GM19372 (cell line): ENCODE measurements at regions not wholly inside any gene's neighbourhood (a gene's known extent, or its start where the extent isn't known, plus 50 kb on each side); places are given as distances from the start of the nearest gene placed in this dataset.

ENCODE experiments used
- ATAC-seq: cut with Tn5 transposase; IDR thresholded peaks from one replicate; pipeline ENCODE4 v1.9.1; 2021; ENCODE audit warnings: mild to moderate bottlenecking, low read depth, moderate library complexity; ENCODE audit not compliant: unreplicated experiment

DNA sequence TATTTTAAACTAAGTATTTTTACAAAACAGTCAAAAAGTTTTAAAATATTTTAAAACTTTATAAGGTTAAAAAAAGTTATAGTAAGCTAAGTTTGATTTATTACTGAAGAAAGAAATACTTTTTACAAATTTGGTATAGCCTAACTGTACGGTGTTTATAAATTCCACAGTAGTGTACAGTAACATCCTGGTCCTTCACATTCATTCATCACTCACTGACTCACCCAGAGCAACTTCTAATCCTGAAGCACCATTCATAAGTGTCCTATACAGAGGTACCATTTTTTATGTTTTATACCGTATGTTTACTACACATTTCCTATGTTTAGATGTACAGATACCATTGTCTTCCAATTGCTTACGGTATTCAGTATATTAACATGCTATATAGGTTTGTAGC lies 170.0 kb downstream of the KLHL28 start:
- ATAC-seq = no peak

DNA sequence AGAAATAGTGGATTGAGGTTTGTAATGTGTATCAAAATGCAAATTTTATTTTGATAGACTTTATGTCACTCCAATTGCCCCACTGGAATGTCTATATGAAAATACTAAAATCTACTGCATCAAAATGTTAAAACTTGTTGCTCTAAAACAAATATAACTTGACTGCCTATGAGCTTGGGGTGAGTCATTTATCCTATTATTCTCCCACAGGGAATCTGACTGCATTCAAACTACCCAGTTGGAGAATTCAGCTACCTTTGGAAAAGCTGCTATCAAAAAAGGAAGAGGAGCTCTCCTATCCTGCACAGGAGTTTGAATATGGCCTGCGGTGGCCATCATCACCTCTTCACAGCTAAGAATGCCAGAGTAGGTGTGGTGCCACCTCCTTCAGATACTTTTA lies 173.1 kb downstream of the KLHL28 start:
- ATAC-seq = no peak

DNA sequence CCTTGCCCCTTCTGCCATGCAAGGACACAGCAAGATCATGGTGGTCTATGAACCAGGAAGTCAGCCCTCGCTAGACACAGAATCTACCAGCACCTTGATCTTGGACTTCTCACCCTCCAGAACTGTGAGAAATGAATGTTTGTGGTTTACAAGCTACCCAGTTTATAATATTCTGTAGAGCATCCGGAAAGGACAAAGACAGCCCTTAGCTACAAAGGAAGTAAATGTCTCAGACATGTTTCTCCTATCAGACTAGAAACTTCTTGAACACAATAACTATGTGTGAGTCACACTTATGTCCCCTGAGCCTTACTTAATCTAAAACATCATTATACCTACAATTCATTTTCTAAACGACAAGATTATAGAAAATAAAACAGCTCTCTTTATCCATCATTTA lies 176.7 kb downstream of the KLHL28 start:
- no peak for ATAC-seq

- ATAC-seq = no peak
Measured at GRCh38 chr14:44783901-44784300, 177.8 kb downstream of the KLHL28 start.

GRCh38 chr14:44782775-44783238 lies 178.9 kb downstream of the KLHL28 start:
- ATAC-seq = no peak

- ATAC-seq = no peak
Measured at GRCh38 chr14:44780989-44781388, 180.8 kb downstream of the KLHL28 start.

DNA sequence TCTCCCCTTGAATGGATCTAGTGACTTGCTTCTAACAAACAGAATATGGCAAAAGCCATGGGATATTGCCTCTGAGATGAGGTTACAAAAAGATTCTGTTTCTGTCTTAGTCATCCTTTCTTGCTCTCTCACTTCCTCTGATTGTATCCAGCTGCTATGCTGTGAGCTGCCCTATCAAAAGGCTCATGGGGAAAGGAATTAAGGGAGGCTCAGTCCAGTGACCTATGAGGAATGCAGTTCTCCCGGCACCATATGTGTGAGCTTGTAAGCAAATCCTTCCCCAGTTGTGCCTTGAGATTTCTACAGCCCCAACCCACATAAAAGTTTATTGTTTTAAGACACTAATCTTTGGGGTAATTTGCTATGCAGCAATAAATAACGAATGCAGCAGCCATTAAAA lies 183.1 kb downstream of the KLHL28 start:
- ATAC-seq = no peak

GRCh38 chr14:44777584-44777983 lies 184.2 kb downstream of the KLHL28 start:
- ATAC-seq = no peak

- ATAC-seq = no peak
Measured at GRCh38 chr14:44775248-44775647, 186.5 kb downstream of the KLHL28 start.

DNA sequence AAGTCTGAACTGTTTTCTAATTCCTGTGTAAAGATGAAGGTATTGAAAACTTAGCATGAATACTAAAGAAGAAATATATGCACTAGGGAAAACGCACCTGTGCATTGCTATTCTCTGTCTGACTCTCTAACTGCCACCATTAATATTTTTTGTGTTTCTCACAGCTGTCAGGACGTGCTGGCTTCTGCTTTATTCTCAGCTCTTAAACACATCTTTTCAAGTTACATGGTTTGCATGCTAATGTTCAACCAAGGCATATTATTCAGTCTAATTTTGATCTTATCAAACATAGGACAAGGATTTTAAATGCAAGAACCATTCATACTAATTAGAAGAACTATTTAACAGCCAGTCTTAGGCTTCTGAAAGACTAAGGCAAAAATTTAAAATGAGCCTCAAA lies 187.4 kb downstream of the KLHL28 start:
- no peak for ATAC-seq

DNA sequence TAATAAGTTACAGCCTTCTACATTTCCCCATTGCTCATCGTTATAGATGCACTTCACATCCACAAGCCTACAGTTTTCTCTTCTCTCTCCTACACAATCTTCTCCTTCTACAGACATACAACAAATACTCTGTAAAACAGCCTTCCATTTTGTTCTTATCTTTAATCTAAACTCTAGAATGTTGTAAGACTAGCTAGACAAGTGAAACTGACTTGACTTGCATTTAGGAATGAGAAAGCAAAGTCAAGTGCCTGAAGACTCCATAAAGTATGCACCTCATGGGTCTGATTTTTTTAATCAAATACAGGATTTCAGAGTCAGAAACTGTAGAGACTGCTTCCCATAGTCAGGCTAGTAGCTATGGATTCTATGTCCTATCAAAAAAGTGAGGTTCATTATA lies 190.3 kb downstream of the KLHL28 start:
- ATAC-seq = no peak

DNA sequence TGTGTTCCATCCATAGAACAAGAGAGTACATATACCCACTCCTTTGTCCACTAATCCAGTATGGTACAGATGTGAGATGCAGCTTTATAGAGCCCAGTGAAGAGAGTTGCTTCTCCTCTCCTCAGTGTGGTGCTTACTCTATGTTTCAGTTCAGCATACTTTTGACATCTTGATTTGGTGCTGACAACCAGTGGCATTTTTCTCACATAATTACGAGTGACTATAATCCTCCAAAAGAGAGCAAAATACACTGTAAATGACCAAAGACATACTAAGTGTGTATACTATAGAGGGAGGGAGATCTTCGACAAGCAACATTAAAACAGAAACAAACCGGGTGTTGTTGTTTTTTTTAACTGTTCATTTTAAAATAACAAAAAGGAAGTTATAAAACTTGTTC lies 191.5 kb downstream of the KLHL28 start:
- ATAC-seq = no peak

GRCh38 chr14:44768935-44769334 lies 192.8 kb downstream of the KLHL28 start:
- no peak for ATAC-seq

DNA sequence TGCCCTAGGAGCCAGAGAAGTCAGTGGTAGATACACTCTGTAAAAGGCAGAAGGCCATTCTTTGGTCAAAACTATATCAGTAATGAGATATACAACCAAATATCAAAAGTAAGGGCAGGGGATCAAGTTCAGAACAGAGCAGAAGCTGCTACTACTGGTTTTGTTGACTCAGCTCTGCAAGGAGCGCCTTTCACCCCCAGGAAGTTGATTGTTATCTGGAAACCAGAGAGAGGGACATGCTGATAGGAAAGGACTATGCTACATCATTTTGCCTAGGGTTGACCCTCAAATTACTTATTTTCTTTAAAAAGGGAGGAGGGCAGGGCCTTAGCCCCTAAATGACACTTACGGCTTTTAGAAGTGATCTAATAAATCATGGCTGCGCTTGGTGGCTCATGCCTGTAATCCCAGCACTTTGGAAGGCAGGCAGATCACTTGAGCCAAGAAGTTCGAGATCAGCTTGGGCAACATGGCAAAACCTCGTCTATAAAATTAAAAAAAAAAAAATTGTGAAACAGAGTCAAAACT lies 194.0 kb downstream of the KLHL28 start:
- ATAC-seq = no peak

GRCh38 chr14:44766285-44766684 lies 195.5 kb downstream of the KLHL28 start:
- ATAC-seq = no peak

DNA sequence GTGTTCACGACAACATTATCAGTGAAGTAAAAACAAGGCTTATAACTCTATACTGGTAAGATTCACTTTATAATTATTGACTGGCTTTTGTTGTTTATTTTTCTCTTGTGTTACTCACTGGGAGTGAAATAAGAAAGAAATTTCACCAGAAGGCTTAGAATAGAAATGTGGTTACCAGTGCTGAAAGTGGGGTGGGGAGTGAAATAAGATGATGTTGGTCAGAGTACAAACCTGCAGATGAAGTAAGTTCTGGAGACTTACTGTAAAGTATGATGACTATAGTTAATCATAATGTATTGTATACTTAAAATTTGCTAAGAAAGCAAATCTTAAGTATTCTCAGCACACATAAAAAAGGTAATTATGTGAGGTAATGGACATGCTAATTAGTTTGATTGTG lies 198.4 kb downstream of the KLHL28 start:
- ATAC-seq = no peak

DNA sequence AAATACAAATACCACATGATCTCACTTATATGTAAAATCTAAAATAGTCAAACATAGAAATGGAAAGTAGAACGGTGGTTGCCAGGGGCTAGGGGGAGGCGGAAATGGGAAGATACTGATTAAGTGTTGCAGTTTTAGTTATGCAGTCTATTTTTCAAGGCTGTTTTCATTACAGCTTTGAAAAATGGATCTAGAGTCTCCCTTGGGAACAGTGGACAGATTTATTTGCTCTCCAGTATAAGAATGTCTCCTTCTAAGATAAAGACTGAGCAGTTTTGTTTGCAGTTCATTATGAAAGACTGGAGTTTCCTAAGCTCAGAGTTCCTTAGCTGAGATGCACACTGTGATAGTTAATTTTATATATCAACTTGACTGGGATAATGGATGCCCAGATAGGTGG lies 202.5 kb downstream of the KLHL28 start:
- ATAC-seq = no peak

- no peak for ATAC-seq
Measured at GRCh38 chr14:44756554-44756953, 205.2 kb downstream of the KLHL28 start.

DNA sequence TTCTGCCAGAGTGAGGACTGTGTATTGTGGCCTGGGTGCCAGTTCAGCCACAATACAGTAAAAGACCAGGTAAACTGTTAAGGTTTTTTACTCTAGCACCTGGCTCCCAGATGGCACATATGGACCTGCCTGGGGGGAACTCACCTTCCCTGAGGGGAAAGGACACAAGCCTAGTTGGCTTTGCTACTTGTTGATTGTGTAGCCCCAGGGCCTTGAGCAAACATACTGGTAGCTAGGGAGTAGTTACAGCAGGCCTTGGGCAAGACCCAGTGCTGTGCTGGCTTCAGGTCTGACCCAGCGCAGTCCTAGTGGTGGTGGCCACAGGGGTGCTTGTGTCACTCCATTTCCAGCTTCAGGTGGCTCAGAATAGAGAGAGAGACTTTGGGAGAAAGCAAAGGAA lies 216.4 kb downstream of the KLHL28 start:
- ATAC-seq = no peak

DNA sequence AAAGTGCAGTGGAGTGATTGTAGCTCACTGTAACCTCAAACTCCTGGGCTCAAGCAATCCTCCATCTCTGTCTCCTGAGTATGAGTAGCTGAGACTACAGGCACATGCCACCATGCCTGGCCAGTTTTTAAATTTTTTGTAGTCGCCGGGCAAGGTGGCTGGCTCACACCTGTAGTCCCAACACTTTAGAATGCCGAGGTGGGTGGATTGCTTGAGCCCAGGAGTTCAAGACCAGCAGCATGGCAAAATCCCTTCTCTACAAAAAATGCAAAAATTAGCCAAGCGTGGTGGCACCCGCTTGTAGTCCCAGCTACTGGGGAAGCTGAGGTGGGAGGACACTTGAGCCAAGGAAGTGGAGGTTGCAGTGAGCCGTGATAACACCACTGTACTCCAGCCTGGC lies 219.5 kb downstream of the KLHL28 start:
- no peak for ATAC-seq

- no peak for ATAC-seq
Measured at GRCh38 chr14:44741431-44741830, 220.3 kb downstream of the KLHL28 start.

GRCh38 chr14:44736326-44736725 lies 225.4 kb downstream of the KLHL28 start:
- no peak for ATAC-seq

DNA sequence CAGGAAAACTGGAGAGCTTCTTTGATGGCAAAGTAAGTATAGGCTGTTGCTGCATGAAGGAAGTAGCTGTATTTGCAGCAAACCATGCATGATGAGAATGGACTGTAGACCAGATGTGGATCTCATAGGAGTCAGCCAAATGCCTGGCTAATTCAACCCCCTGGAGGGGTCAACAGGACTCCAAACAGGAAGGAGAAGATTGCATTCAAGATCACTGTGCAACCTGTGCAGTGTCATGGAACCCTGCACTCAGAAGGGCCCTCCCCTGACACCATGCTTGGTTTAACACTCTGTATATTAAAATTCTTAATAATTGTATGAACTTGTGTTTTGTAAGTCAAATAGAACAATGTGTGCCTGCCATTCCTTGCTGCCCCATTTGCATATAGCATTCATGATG lies 225.1 kb upstream of the FSCB start:
- no peak for ATAC-seq
